K562 (cell line): ENCODE measurements at regions not wholly inside any gene's neighbourhood (a gene's known extent, or its start where the extent isn't known, plus 50 kb on each side); places are given as distances from the start of the nearest gene placed in this dataset.

Experiments used
- JUND ChIP-seq, 2 experiments: IDR thresholded peaks; 2 replicates in 1 of 2; 3 replicates in 1 of 2; pipeline ENCODE4 v1.6.1; 2011; ENCODE audit warnings: borderline replicate concordance in 2 of 2, low read depth in 2 of 2, low read length in 2 of 2, improper control_type of control experiment in 1 of 2, missing biosample characterization in 1 of 2, missing genetic modification characterization in 1 of 2, missing genetic modification reagents in 1 of 2
- SRSF9 ChIP-seq: fragments of 200-400 bp; formaldehyde crosslinking; IDR thresholded peaks from 2 replicates; pipeline ENCODE4 v1.6.1; 2017; ENCODE audit warnings: low read depth, low read length, borderline replicate concordance

DNA sequence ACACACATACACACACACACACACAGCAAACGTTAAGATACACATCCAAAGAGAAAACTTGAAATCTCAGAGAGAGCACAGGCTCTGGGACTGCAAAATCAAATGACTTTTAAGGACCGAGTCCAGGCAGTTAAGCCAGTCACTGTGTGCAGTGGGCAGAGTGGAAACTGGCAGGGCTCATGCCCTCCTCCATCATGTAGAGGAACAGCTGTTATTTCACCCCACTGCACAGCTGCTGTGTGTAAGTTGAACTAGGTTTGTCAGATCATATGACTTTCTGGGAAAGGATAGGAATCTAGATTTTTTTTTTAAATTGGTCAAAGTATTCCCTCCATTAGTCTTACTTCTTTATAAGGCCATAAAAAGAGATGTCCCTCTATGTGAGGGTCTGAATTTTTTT, 1002.1 kb downstream of the UQCRFS1 start:
- TF ChIP-seq SRSF9 (no peak), JUND (IDR thresholded peaks at IDR 0.05; ENCODE audit: borderline replicate concordance, low read depth, low read length) (no peak), JUND (tag; IDR thresholded peaks at IDR 0.05; ENCODE audit: borderline replicate concordance, low read depth, low read length) (no peak)
